GM12864 (cell line): ENCODE measurements at regions not wholly inside any gene's neighbourhood (a gene's known extent, or its start where the extent isn't known, plus 50 kb on each side); places are given as distances from the start of the nearest gene placed in this dataset.

Experiments
- DNase-seq: peaks from one replicate; pipeline ENCODE4 v3.0.0-alpha.2; 2011; ENCODE audit warnings: low read depth
- H3K4me3 ChIP-seq: 2 replicates; pipeline ENCODE4 v1.5.1; 2011; ENCODE audit warnings: mild to moderate bottlenecking, low read depth, low read length, control low read depth
- TF ChIP-seq, protein P1 (sequence below): IDR thresholded peaks from 2 replicates; pipeline ENCODE4 v1.5.1; 2011; ENCODE audit warnings: low read depth, mild to moderate bottlenecking, moderate library complexity, low read length, control low read depth, inconsistent platforms; ENCODE audit errors: missing control alignments

GRCh38 chrX:109928596-109929335, 74.1 kb upstream of the TMEM164 start:
- TF ChIP-seq, protein P1, sequence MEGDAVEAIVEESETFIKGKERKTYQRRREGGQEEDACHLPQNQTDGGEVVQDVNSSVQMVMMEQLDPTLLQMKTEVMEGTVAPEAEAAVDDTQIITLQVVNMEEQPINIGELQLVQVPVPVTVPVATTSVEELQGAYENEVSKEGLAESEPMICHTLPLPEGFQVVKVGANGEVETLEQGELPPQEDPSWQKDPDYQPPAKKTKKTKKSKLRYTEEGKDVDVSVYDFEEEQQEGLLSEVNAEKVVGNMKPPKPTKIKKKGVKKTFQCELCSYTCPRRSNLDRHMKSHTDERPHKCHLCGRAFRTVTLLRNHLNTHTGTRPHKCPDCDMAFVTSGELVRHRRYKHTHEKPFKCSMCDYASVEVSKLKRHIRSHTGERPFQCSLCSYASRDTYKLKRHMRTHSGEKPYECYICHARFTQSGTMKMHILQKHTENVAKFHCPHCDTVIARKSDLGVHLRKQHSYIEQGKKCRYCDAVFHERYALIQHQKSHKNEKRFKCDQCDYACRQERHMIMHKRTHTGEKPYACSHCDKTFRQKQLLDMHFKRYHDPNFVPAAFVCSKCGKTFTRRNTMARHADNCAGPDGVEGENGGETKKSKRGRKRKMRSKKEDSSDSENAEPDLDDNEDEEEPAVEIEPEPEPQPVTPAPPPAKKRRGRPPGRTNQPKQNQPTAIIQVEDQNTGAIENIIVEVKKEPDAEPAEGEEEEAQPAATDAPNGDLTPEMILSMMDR = no peak
- no peak for DNase-seq
- no peak overlapping the region for H3K4me3 ChIP-seq

DNA sequence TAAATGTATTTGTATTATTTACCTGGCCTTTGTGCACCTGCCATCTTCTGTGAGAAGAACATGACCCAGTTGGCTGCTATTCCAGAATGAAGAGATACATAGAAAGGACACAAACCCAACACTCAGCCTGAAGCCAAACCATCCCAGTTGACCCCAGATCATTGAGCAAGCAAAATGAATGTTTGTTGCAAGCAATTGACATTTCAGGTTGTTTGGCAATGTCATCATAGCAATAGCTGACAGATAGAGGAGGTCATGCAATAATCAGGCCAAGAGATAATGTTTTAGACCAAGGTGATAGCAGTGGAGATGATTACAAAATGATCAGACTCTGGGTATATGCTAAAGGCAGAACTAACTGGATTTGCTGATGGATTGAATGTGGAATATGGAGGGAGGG, 71.2 kb upstream of the TMEM164 start:
- TF ChIP-seq, protein P1 = no peak
- H3K4me3 ChIP-seq = no peak overlapping the region
- DNase-seq = no peak

DNA sequence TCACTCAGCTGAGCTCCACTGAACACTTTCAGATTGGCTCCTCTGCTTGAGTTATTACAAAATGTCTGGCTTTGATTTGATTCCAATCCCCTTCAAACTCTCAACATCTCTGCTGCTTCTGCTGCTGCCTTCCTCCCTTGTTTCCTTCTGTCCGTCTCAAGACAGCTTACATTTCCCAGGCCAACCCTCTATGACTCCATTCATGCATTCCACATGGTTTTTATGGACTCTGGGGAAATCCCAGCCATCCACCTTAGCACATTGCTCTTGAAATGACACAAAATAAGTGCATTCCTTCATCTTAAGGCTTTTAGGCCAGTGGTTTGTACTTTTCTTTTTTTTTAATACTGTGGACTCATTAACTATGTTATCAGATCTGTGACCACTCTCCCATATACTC, 68.5 kb upstream of the TMEM164 start:
- no peak overlapping the region for H3K4me3 ChIP-seq
- DNase-seq = no peak
- TF ChIP-seq, protein P1 = no peak

- TF ChIP-seq, protein P1 = no peak
- DNase-seq = no peak
- no peak overlapping the region for H3K4me3 ChIP-seq
Observed at GRCh38 chrX:109934935-109935334, 68.0 kb upstream of the TMEM164 start.

DNA sequence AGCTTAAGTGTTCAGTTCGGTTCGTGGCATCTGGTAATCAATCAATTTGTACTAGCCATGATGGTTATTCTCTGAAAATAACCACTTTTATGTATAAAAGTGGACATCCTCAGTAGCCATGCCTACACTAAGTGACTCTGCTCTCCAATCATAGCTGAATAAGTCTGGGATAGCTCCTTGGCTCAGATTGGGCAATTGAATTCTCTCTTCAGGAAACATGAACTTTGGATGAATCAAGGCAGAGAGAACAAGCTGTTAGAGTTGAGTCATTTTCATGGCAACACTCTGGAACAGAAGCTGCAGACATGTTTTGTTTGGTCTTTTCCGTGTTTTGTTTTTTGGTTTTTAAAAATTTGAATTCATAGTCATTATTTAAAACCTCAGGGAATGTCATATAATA, 66.8 kb upstream of the TMEM164 start:
- TF ChIP-seq, protein P1 = no peak
- H3K4me3 ChIP-seq = no peak overlapping the region
- no peak for DNase-seq

DNA sequence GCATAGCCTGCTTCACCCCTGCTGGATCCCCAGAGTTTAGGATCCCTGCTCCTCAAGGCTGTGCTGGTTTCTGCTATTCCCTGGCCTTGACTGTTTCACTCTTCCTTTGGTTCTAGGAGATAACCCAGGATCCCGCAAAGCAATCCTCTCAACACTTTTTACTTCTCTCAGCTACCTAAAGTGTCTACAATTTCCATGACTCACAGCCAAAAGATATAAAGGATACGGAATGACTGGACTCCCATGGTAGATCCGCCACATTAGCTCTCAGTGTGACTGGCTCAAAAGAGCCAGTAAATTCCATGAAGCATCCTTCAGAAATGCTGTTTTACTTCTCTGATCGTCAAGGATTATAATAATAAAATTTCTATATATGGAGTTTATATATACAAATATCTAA, 66.3 kb upstream of the TMEM164 start:
- DNase-seq = no peak
- TF ChIP-seq, protein P1 = no peak
- no peak overlapping the region for H3K4me3 ChIP-seq

GRCh38 chrX:109939498-109939897, 63.4 kb upstream of the TMEM164 start:
- DNase-seq = no peak
- H3K4me3 ChIP-seq = no peak overlapping the region
- TF ChIP-seq, protein P1 = no peak
